ENCODE measurements at regions not wholly inside any gene's neighbourhood (a gene's known extent, or its start where the extent isn't known, plus 50 kb on each side); places are given as distances from the start of the nearest gene placed in this dataset.

- no peak for DNase-seq
Measured at GRCh38 chr3:94179059-94179458, 116.2 kb downstream of the NSUN3 start.

GRCh38 chr3:94183551-94183950, 120.7 kb downstream of the NSUN3 start:
- no peak for DNase-seq

- DNase-seq, result peak; percentile 56
Measured at GRCh38 chr3:94184781-94185180, 121.9 kb downstream of the NSUN3 start.

DNA sequence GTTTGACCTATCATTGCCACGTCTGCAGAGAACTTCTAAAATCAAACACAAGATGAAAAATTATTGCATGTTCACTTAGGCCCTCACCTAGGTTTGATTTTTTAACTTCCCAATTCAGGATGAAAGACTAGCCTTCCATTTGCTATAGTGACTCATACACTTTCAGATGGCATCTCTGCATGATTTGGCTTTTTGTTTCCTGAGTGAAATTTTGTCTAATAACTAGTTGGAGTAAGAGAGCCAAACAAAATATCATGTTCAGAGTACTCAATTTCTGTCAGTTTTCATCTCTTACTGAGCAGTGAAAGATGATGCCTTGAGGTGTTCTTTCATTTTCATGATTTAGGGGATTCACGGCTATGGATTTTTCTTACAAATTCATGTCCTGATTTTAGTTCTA, 122.9 kb downstream of the NSUN3 start:
- DNase-seq, result peak; percentile 15

DNA sequence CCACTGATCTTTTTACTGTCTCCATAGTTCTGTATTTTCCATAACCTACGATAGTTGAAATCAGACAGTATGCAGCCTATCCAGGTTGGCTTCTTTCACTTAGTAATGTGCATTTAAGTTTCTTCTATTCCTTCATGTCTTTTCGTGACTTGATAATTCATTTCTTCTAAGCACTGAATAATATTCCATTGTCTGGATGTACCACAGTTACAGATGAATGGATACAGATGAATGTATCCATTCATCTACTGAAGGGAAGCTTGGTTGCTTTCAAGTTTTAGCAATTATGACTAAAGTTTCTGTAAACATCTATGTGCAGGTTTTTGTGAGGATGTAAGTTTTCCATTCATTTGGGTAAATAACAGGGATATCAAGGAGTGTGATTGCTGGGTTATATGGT, 124.8 kb downstream of the NSUN3 start:
- DNase-seq, result no peak

- DNase-seq, result no peak
Measured at GRCh38 chr3:94195381-94195780, 132.5 kb downstream of the NSUN3 start.

DNA sequence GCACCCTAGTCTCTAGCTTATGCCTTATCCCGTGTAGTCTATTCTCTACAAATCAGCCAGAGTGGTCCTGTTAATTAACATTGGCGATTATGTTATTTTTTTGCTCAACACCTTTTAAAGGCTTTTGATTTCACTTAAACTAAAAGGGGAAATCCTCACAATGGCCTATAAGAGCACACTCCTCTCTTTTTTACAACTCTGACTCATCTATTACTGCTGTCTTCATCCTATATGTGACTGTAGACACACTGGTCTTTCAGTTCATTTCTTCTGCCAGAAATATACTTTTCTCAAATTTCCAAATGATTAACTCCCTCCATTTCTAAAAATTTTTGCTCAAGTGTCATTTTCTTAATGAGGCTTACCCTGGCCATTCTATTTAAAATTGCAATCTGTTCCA, 143.4 kb downstream of the NSUN3 start:
- no peak for DNase-seq

DNA sequence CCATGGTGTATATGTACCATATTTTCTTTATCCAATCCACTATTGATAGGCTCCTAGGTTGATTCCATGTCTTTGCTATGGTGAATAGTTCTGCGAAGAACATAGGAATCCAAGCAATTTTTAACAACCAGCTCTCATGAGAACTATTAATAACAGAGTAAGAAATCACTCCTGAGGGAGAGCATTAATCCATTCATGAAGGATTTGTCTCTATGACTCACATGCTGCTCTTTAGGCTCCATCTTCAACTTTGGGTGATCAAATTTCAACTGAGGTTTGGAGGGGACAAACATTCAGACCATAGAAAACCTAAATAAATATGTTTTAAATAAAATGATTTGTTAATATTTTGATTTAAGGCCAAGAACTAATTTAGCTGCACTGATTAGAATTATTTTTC, 147.4 kb downstream of the NSUN3 start:
- no peak for DNase-seq

GRCh38 chr3:94217406-94217805, 154.5 kb downstream of the NSUN3 start:
- no peak for DNase-seq

DNA sequence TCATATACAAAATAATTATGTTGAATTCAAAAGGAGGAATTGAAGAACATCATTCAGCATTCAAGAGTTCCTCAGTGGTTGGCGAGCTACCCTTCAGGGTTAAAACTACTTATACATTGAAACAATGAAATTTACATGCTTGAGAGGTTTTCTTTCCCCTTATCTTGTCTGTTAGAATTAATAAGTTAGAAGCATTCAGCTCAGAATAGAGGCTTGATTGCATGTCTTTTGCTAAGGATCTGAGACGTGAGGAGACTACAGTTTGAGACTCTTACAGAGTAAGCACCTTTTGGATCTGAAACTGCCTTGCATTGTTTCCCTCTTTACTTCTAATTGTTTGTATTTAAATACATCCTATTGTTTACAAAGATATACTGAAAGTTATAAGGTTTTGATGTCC, 157.6 kb downstream of the NSUN3 start:
- no peak for DNase-seq

GRCh38 chr3:94221829-94222228, 159.0 kb downstream of the NSUN3 start:
- DNase-seq, result no peak

DNA sequence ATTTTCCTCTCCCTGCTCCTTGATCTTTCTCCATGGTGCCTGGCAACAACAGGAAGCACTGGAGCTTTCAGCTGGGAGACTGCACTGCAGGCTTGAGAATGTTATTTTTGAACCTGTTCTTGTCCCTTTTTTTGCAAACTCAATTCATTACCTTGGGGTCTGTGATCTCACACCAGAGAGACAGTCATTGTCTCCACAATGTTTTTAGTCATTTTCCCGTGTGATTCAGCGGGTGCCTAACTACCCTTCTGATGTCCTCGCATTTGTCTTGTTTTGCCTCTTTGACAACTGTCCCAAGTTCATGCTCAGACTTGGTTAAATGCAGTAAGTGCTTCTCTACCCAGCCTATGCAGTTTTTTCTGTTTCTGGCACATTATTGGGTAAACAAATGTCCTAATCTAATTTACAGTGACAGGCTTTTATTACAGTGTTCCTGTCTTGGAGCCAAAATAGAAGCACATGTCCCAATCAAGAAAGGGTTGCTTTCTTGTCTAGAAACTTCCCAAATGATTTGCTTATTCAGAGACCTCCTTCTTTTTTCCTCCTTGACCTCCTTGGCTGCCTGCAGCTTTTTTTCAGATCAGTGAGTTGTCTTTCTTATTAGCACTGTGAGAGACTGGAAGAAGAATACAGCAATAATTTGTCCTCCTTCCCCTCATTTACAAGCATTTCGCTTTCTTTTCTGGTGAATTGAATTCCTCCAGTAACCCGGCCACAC, 162.4 kb downstream of the NSUN3 start:
- peak; percentile 14 for DNase-seq

GRCh38 chr3:94226078-94226477, 163.2 kb downstream of the NSUN3 start:
- peak; percentile 88 for DNase-seq

DNA sequence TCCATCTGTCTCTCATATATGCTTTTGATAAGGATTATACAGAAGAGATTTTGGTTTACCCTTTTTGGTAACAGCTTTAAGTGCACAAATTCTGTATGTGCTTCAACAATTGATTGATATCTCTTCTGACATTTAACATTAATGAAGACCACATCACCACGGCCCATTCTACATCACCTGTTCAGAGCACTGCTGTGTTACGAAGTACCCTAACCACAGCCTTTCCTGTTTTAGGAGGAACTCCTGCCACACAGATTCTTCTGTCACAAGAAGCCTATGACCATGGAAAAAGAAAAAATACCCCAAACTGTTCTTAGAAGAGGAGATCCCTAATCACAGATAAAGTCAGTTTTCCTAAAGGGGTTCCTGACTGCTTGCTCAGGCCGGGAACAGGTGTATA, 170.1 kb downstream of the NSUN3 start:
- DNase-seq, result no peak

DNA sequence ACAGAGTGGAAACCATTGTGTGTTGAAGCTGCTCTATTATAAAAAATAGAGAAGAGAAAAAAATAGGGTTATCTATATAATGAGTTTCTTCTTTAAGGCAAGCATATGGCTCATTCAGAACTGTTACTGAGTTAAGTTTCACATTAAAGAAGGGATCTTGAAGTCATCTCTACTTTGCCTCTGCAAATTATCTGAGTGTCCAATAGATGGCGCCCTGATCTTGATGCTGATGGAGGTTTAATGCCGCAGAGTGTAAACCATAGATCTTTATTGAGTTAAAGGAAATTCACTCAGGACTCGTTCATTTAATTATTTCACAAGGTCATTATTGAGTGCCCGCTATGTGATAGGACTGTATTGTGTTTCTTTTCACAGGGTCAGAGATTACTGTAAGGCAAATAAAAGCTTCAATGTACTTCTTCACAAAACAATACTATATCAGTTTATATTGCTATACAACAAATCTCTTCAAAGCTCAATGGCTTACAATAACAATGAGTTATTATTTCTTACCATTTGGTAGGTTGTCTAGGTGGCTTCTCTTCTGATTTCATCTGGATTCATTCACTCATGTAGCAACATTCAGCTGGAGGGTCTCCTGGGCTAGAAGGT, 171.4 kb downstream of the NSUN3 start:
- DNase-seq, result peak; percentile 59

GRCh38 chr3:94241986-94242385, 179.1 kb downstream of the NSUN3 start:
- DNase-seq, result no peak

DNA sequence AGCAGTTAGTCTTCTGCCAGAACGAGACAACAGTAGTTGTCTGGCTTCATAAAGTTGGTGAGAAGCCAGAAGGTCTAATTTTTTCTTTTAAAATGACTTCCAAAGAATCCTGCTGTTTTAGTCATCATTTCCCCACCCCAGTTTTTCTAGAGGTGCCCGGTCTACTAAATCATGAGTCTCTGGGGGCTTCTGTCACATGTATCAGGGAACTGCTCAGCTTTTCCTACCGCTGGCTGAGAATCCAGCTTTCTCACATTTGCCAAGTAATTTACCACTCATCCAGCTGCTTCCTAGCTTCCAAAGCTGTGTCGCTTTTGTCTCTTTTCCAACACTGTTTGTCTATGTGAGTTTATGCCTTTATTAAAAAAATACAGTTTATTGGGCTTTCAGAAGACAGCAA, 183.3 kb downstream of the NSUN3 start:
- no peak for DNase-seq

GRCh38 chr3:94248042-94248441, 185.2 kb downstream of the NSUN3 start:
- no peak for DNase-seq

- DNase-seq, result peak; percentile 52
Measured at GRCh38 chr3:94249491-94250079, 186.7 kb downstream of the NSUN3 start.

DNA sequence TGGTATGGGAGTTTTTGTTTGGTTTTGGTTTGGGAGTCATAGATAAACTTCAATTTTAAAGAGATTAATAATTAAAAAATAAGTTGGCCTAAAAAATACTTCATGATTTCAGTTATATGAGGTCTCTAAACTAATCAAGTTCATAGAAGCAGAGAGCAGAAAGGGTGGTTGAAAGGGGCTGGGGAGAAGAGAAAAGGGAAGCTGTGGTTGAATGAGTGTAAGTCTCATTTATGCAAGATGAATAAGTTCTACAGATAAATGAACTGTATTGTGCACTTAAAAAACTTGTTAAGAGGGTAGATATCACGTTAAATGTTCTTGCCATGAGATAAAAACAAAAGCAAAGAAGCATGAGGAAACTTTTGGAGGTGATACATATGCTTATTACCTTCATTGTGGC, 188.7 kb downstream of the NSUN3 start:
- no peak for DNase-seq

DNA sequence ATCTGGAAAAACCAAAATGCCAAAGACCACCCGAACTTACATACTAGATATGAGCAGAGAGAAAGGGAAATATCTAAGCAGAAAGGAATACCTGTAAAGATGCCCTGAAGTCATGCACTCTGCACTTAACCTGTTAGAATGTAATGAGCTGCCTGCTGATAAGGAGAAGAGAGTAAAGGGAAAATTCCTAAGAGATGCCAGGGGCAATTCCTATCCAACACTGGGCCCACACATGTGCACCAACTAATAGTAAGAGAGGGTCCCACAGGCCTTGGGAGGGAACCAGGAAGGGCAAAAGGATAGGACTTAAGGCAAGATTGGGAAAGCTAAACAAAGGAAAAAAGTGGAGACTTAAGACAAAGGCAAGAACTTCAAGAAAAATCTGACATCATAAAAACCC, 189.5 kb downstream of the NSUN3 start:
- DNase-seq, result no peak

DNA sequence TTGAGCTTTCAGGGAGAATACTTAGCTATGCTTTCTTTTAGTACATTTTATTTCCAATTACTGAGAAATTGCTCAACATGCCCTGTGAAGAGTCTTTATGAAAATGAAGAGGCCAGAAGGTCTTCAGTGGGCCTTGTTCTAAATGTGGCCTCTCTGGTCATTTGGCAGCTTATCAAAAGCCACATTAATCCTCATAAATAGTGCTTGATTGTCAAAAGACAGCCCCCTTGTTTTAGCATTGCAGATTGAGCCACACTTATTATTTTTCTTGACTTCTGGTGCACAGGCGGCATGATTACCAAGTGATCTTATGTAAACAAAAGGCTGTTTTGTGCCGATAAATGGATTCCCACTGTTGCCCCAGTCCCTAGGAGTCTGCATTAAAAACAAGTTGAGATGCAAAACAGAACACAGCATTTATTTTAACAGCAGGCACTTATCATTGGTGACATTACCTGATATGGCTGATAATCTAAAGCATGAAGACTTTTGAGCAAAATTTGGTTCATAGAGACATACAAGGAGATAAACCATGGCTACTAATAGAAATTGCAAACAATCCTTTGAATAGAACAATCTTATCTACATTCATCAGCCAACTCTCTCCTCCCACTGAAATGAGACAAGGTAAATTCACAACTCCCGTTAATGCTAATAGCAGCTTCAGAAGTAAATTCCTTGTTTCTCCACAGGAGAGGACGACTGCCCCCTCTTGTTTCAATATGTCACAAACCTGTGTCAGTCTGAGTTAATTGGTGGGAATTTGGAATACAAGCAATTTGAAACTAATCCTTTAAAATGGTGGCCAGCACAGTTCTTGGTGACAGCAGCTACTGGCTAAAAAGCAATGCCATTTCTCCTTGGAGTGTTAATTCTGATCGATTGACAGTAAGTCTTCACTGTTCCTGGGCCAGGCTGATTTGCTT, 194.3 kb downstream of the NSUN3 start:
- DNase-seq, result no peak

- no peak for DNase-seq
Measured at GRCh38 chr3:94258851-94259250, 196.0 kb downstream of the NSUN3 start.
